Kidney (tissue), 13 donors: ENCODE measurements at regions not wholly inside any gene's neighbourhood (a gene's known extent, or its start where the extent isn't known, plus 50 kb on each side); places are given as distances from the start of the nearest gene placed in this dataset.

Source experiments
- DNase-seq, 5 donors: peaks; one replicate each; pipeline ENCODE4 v3.0.0-alpha.2; 2013 to 2020
- FAIRE-seq: peaks from 2 replicates; lab custom pipeline; 2012; peaks lifted over from hg19 to GRCh38; lab: Jason Lieb, UNC
- H3K27ac ChIP-seq, 2 donors: one replicate each; pipeline ENCODE4 v1.7.0; 2013; ENCODE audit warnings: low read depth in 2 of 2, low read length in 2 of 2, inconsistent platforms in 1 of 2
- H3K27me3 ChIP-seq: one replicate; pipeline ENCODE4 v1.7.1; 2013; ENCODE audit warnings: low read length, inconsistent platforms; ENCODE audit not compliant: control insufficient read depth, insufficient read depth
- H3K36me3 ChIP-seq, 3 donors: one replicate each; pipeline versions ENCODE4 v1.7.0 to v1.7.1; 2013; ENCODE audit warnings: low read length in 3 of 3, control low read depth in 1 of 3, inconsistent platforms in 1 of 3; ENCODE audit not compliant: insufficient read depth in 3 of 3, control insufficient read depth in 2 of 3
- H3K4me1 ChIP-seq, 3 donors: one replicate each; pipeline versions ENCODE4 v1.7.0 to v1.7.1; 2013; ENCODE audit warnings: low read length in 3 of 3, inconsistent platforms in 1 of 3, low read depth in 1 of 3; ENCODE audit not compliant: control insufficient read depth in 2 of 3, insufficient read depth in 2 of 3
- H3K4me3 ChIP-seq, 3 donors: one replicate each; pipeline versions ENCODE4 v1.7.0 to v1.8.1; 2013; ENCODE audit warnings: low read length in 3 of 3, control low read depth in 1 of 3, inconsistent platforms in 1 of 3
- H3K9ac ChIP-seq, 3 donors: one replicate each; pipeline versions ENCODE4 v1.7.0 to v1.7.1; 2013; ENCODE audit warnings: low read length in 3 of 3, control low read depth in 1 of 3, inconsistent platforms in 1 of 3
- H3K9me3 ChIP-seq, 3 donors: one replicate each; pipeline versions ENCODE4 v1.7.0 to v1.7.1; 2013; ENCODE audit warnings: low read length in 3 of 3, control low read depth in 1 of 3, inconsistent platforms in 1 of 3; ENCODE audit not compliant: control insufficient read depth in 2 of 3, insufficient read depth in 1 of 3
- intact Hi-C: fragments of 100-400 bp; cut with DNase I; formaldehyde crosslinking; loops from one replicate; pipeline ENCODE4 v1.11.1; 2022
- TF ChIP-seq, protein P1 (sequence below): IDR thresholded peaks from 3 replicates; pipeline ENCODE4 v1.5.1; 2012; ENCODE audit warnings: mild to moderate bottlenecking, moderate library complexity, borderline replicate concordance; ENCODE audit not compliant: insufficient read depth; ENCODE audit errors: extremely low read depth
- donor health status: control.
- donor health status: control.
- donor health status: control.
- donor health status: control.
- donor health status: control.
- donor health status: DM: yes; HTN: yes; CAD: no.
- donor health status: Normal renal cell carcinoma (clear cell type).

DNA sequence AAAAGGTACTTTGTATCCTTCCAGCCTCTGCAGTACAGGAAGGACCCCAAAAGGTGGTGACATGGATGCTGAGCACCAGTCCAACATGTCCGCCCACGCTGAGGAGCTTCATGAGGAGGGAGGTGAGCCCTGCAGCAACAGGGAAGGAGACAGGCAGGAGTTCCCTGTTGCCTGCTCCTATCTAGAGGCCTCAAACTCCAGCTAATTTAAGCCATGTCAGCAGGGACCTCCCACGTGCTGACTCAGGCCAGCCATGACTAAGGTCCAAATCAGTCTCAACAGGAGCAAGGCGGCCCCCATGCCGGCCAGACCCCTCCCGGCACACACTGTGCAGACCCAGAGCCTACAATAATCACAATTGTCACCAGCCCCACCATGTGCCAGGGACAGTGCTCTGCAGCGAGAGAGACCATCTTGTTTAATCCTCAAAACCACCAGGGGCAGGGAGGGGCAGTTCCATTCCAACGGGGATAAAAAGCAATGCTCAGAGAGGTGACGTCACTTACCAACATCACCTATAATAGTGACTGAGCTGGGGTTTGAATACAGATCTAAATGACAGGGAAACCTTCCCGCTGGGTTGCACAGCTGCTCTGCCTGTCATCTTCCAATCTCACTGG, 54.5 kb upstream of the GATA2 start:
- H3K27ac ChIP-seq: no peak overlapping the region
- no peak overlapping the region for H3K4me3 ChIP-seq
- peaks cover 0 to 10% (median 0%) of the 10 kb centered on the region in 3 donors for H3K9me3 ChIP-seq
- TF ChIP-seq, protein P1, sequence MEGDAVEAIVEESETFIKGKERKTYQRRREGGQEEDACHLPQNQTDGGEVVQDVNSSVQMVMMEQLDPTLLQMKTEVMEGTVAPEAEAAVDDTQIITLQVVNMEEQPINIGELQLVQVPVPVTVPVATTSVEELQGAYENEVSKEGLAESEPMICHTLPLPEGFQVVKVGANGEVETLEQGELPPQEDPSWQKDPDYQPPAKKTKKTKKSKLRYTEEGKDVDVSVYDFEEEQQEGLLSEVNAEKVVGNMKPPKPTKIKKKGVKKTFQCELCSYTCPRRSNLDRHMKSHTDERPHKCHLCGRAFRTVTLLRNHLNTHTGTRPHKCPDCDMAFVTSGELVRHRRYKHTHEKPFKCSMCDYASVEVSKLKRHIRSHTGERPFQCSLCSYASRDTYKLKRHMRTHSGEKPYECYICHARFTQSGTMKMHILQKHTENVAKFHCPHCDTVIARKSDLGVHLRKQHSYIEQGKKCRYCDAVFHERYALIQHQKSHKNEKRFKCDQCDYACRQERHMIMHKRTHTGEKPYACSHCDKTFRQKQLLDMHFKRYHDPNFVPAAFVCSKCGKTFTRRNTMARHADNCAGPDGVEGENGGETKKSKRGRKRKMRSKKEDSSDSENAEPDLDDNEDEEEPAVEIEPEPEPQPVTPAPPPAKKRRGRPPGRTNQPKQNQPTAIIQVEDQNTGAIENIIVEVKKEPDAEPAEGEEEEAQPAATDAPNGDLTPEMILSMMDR: no peak
- no peaks in the 10 kb centered on the region for H3K36me3 ChIP-seq
- FAIRE-seq (no peak), DNase-seq (no peak)
- intact Hi-C loops: no loop called here
- peaks cover 0 to 2% (median 0%) of the 10 kb centered on the region in 3 donors for H3K4me1 ChIP-seq
- no peaks in the 10 kb centered on the region for H3K27me3 ChIP-seq
- H3K9ac ChIP-seq: no peak overlapping the region

DNA sequence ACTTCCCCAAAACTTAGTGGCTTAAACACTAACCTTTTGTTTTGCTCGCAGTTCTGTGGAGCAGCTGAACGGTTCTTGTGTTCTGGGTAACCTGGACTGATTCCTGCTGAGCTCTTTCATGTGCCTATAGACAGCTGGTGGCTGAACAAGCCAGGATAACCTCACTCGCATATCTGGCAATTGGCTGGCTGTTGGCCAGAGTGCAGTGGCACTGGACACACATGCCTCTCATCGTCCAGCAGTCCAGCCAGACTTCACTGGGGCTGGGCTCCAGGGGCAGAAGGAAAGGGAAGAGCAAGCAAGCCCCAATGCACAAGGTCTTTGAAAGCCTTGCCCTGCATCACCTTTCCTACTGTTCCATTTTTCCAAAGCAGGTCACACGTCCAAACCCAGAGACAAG, 53.6 kb upstream of the GATA2 start:
- Histone ChIP-seq H3K27me3 (no peaks in the 10 kb centered on the region), H3K9ac (no peak overlapping the region), H3K27ac (no peak overlapping the region), H3K4me3 (no peak overlapping the region), H3K4me1 (peaks cover 0 to 2% (median 0%) of the 10 kb centered on the region in 3 donors), H3K9me3 (peaks cover 0 to 10% (median 0%) of the 10 kb centered on the region in 3 donors), H3K36me3 (no peaks in the 10 kb centered on the region)
- FAIRE-seq (no peak), DNase-seq (no peak)
- intact Hi-C loops: no loop called here
- TF ChIP-seq, protein P1: no peak

DNA sequence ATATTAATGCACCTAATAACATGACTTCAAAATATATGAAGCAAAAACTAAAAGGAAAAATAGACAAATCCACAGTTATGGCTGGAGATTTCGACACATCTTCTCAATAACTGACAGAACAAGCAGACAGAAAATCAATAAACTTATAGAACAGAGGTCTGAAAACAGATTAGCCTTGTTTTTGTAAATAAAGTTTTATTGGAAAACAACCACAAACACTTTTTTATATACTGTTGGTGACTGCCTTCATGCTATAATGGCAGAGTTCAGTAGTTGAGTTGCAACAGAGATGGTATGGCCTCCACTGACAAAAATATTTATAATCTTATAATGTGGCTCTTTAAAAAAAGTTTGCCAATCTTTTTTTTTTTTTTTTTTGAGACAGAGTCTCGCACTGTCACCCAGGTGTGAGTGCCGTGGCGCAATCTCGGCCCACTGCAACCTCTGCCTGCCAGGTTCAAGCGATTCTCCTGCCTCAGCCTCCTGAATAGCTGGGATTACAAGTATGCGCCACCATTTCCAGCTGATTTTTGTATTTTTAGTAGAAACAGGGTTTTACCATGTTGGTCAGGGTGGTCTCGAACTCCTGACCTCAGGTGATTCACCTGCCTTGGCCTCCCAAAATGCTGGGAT, 52.2 kb upstream of the GATA2 start:
- FAIRE-seq (no peak), DNase-seq (no peak)
- no peak overlapping the region for H3K4me3 ChIP-seq
- intact Hi-C loops: no loop called here
- no peak overlapping the region for H3K27ac ChIP-seq
- H3K4me1 ChIP-seq: peaks cover 0 to 2% (median 0%) of the 10 kb centered on the region in 3 donors
- H3K27me3 ChIP-seq: no peaks in the 10 kb centered on the region
- no peaks in the 10 kb centered on the region for H3K36me3 ChIP-seq
- TF ChIP-seq, protein P1: no peak
- peaks cover 0 to 10% (median 0%) of the 10 kb centered on the region in 3 donors for H3K9me3 ChIP-seq
- H3K9ac ChIP-seq: no peak overlapping the region
